GM21526 (cell line): ENCODE measurements at regions not wholly inside any gene's neighbourhood (a gene's known extent, or its start where the extent isn't known, plus 50 kb on each side); places are given as distances from the start of the nearest gene placed in this dataset.
A peak's percentile ranks its signal among the peaks of the same experiment; 100 is the strongest.

Experiments
- ATAC-seq: cut with Tn5 transposase; IDR thresholded peaks from one replicate; pipeline ENCODE4 v1.9.1; 2021; ENCODE audit warnings: moderate library complexity; ENCODE audit not compliant: unreplicated experiment, low FRiP score

DNA sequence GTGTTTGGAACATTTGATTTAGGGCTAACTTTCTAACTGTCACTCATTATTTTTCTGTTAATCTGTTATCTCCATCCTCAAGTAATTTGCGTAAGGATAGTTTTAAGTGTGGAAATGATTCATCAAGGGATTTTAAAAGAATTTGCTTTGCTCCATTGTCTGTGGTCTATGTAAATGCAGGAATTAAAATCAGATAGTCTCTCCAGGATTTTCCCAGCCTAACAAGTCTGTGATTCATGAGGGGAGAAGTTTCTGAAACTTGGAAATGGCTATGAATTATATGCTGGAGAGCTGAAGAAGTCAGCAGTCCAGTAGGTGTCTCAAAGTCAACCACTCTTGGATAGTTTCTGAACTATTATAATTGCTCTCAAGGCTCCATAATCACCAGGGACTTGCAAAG is 264.5 kb downstream of the MRPL39 start:
- ATAC-seq = no peak

GRCh38 chr21:25341981-25342380 is 265.3 kb downstream of the MRPL39 start:
- no peak for ATAC-seq

DNA sequence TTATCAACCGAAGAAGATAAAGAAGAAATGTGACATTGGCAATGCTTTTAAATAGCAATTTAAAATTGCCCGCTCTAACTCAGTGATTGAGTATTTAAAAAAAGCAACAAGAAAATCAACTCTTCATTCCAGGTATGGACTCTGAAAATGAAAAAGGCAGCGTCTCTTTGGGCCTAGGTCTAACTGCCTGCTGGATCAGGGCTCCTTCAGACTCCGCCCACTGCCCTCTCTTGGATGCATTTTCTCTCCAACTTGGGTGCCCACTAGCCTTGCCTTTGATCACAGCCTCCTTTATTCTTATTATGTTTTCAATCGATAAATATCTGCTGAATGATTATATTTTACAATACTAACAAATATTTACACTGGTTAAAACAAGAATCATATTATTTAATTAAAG is 268.9 kb downstream of the MRPL39 start:
- ATAC-seq = no peak

DNA sequence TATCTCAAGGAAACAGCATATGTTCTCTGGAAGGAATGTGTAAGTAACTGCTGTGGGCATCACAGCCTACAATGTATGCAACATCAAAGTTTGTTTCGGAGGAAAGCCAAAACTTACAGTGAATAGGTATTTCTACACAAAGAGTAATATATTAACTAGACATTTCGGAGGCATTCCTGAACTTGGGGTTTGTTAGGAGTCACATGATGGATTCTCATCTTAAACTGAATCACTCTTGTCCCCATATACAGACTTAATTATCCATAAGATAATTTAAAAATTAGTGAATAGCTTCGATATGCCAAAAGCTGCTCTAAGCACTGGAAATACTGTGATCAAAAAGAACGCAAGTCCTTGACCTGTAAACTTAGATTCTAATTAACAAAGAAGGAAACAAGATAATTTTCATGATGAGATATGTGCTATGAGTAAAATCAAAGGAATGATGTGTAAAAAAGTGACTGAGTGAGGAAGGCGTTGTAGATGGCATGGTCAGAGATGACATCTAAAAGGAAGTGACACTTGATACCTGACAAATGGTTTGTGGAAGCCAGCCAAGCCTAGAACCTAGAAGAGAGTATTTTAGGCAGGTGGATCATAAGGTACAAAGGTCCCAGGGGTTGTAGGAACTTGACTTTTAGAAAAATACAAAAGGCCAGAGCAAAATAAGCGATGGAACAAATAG is 273.1 kb downstream of the MRPL39 start:
- ATAC-seq = no peak

DNA sequence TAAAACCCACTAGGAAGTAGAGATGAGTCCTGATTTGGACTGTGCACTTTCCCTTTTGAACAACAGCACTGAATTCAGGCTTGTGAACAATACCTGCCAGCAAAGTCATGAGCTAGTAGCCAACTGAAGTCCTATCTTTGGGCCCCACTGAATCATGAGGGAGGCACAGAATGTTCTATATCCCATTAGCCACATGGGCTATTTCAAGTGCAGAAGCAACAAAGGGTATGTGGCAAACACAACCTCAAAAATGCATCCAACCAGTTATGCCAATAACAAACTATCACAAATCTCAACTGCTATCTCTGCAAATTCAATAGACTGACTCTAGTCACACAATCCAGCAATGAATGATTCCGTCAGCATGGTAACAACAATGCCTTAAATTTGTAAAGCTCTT is 276.0 kb downstream of the MRPL39 start:
- no peak for ATAC-seq

- no peak for ATAC-seq
Measured at GRCh38 chr21:25330266-25330665, 277.0 kb downstream of the MRPL39 start.

GRCh38 chr21:25329227-25329825 is 278.0 kb downstream of the MRPL39 start:
- ATAC-seq = no peak

GRCh38 chr21:25328736-25329135 is 278.5 kb downstream of the MRPL39 start:
- ATAC-seq = no peak

DNA sequence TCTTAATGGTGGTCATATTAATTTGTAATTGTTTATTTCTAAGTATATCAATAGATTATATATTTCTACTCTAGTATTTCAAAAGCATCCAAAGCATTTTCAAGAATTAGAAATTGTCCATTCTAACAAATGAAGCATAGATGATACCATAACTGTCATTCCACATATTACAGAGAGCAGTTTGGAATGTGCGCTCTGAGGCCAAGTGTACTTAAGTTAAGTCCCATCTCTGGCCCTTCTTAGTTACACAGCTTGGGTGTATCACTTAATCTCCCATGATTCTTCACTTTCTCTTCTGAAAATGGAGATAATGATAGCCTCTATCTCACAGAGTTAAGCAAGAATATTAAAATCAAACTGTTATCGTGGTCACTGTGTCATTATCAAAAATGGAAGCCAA is 281.1 kb downstream of the MRPL39 start:
- ATAC-seq = no peak

GRCh38 chr21:25324666-25325065 is 282.6 kb downstream of the MRPL39 start:
- ATAC-seq = no peak

- ATAC-seq = no peak
Measured at GRCh38 chr21:25323356-25323949, 283.8 kb downstream of the MRPL39 start.

- ATAC-seq = no peak
Measured at GRCh38 chr21:25314247-25314646, 293.0 kb downstream of the MRPL39 start.

DNA sequence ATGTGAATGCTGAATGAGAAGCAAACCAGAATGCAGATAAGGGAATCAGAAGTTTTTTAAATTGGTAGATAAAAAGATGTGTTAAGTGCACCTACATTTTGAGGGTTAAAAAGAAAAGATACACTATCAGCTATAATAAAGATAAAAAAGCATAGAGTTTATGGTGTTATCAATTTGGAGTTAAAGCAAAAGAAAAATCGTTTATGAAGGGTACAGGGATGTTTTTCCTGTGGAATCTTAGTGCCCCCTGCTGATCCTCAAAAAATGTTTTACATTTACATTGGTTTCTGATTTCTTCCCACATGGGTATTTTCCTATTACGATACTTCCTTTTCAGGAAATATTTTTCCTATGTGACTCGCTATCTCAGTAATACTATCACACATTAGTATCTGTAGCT is 293.5 kb downstream of the MRPL39 start:
- no peak for ATAC-seq

- ATAC-seq = no peak
Measured at GRCh38 chr21:25307489-25307888, 299.8 kb downstream of the MRPL39 start.

- no peak for ATAC-seq
Measured at GRCh38 chr21:25304611-25305010, 302.7 kb downstream of the MRPL39 start.

DNA sequence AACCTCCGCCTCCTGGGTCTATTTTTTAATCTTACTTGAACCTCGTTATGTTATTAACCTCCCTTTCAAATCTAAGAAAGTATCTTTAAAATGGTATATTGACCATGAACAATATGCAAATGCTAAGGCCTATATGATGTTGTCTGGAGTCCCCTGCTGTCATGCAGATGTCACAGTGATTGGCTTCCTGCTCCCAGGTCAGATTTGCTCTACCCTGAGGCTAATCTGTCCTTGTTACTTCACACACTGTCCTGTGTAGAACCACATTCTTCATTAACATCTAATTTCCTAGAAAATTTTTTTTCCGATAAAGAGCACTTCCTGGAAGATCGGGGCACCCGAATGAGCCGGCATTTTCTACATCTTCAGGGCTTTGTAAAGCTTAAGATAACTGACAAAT is 306.6 kb downstream of the MRPL39 start:
- ATAC-seq = no peak

DNA sequence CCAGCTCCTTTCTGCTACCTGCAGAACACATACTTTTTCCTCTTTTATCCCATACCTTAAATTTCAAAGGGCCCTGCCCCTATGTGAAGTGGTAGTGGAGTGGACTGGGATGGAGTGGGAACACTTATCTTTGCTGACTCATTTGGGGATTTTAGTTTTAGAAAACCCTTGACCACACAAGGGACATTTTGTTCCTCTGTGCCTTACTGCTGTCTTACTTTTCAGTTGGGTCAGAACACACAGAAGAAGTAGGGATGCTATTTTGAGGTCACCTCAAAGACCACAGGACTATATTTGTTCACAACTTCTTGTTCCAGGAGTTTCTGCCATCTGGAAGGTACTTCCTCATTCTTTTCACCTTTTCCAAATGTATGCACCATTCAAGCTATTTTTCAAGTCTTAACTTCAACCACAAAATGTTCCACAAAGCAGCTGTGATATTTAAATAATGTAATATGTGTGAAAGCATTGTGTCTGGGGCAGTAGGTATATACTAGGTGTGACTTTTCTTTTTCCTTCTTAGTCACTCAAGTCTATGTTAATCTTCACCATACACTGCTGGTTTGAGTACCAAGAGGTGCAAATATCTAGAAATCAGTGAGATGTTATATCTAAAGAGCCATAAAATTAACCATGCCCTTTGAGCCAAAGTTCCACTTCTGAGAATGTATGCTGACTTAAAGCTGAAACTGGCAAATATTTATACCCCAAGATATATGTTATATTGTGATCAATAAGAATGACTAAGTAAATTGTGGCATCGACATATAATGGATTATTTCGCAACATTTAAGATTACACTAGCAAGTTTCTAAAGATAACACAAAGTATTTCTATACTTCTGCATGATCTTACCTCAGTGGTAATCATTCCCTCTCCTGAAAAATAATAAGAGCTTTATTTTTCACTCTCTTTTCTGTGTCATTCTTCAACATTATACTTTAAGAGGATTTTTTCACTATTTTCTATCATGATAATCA is 308.5 kb downstream of the MRPL39 start:
- ATAC-seq = peak; percentile 92

- ATAC-seq = no peak
Measured at GRCh38 chr21:25297117-25297516, 310.2 kb downstream of the MRPL39 start.

GRCh38 chr21:25296252-25296651 is 311.0 kb downstream of the MRPL39 start:
- no peak for ATAC-seq

DNA sequence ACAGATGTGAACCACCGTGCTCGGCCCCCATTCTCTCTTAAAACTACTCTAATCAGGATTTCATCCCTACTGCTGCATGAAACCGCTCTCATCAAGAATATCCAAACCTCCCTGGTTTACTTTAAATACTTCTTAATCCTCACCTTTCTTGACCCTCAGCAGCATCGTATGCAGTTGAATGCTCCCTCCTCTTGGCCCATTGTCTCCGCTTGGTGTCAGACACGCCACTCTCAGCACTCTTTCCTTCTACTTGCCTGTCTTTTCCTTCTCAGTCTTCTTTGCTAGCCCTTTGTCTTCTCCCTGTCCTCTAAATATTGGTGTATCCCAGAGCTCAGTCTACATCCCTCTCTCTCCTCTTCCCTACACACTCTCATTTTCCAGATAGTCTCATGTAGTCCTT is 314.9 kb downstream of the MRPL39 start:
- no peak for ATAC-seq

DNA sequence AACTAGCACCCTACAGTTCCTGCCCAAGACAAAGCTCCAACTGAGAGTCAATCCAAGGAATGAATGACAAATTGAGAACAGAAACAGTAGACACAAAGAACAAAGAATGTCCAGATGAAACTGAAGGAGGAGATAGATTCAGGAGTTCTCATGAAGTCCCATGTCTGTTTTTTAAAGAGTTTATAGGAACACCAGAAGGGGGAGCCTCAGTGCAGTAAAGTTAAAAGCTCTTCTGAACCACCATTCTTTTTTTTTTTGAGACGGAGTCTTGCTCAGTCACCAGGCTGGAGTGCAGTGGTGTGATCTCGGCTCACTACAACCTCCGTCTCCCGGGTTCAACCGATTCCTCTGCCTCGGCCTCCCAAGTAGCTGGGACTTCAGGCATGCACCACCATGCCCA is 323.6 kb downstream of the MRPL39 start:
- peak; percentile 74 for ATAC-seq
